ENCODE measurements at regions not wholly inside any gene's neighbourhood (a gene's known extent, or its start where the extent isn't known, plus 50 kb on each side); places are given as distances from the start of the nearest gene placed in this dataset.

GRCh38 chr5:15222156-15222555 is 277.8 kb upstream of the FBXL7 start:
- no peak for TF ChIP-seq EZH2 (IDR thresholded peaks at IDR 0.05; ENCODE audit: low read length, missing control alignments)
- no peak for TF ChIP-seq CTCF (conservative IDR thresholded peaks at IDR 0.05 in 1 of 2, IDR thresholded peaks at IDR 0.05 in 1 of 2; ENCODE audit: low read depth in 1 of 2, low read length in 2 of 2)
